H1 (cell line): ENCODE measurements at regions not wholly inside any gene's neighbourhood (a gene's known extent, or its start where the extent isn't known, plus 50 kb on each side); places are given as distances from the start of the nearest gene placed in this dataset.

Source experiments
- ATF3 ChIP-seq: IDR thresholded peaks from 2 replicates; pipeline ENCODE4 v1.6.1; 2011; ENCODE audit warnings: low read depth, mild to moderate bottlenecking, low read length; ENCODE audit not compliant: insufficient read depth
- KDM4A ChIP-seq: IDR thresholded peaks from one replicate; pipeline ENCODE4 v1.7.1; 2012; ENCODE audit warnings: low read depth, mild to moderate bottlenecking, moderate library complexity, low read length, inconsistent platforms; ENCODE audit not compliant: severe bottlenecking
- RFX5 ChIP-seq: IDR thresholded peaks from 2 replicates; pipeline ENCODE4 v1.6.1; 2011; ENCODE audit warnings: low read depth, low read length, improper control_type of control experiment, borderline replicate concordance
- RXRA ChIP-seq: IDR thresholded peaks from 2 replicates; pipeline ENCODE4 v1.6.1; 2011; ENCODE audit warnings: low read depth, mild to moderate bottlenecking, low read length, moderate library complexity; ENCODE audit not compliant: insufficient read depth
- TAF7 ChIP-seq: optimal IDR thresholded peaks from 2 replicates; pipeline ENCODE3; 2011; ENCODE audit warnings: low read depth, mild to moderate bottlenecking, inconsistent platforms, low read length, moderate library complexity, borderline replicate concordance
- ZNF274 ChIP-seq: IDR thresholded peaks from 2 replicates; pipeline ENCODE4 v1.7.0; 2012; ENCODE audit warnings: low read length, borderline replicate concordance; ENCODE audit errors: extremely low read depth

- TF ChIP-seq RFX5 (no peak), TAF7 (no peak), RXRA (no peak), KDM4A (no peak), ZNF274 (no peak), ATF3 (no peak)
Measured at GRCh38 chr1:116252785-116253184, 120.3 kb upstream of the ATP1A1 start (continued).
